Tibial nerve (tissue), 4 donors: ENCODE measurements at regions not wholly inside any gene's neighbourhood (a gene's known extent, or its start where the extent isn't known, plus 50 kb on each side); places are given as distances from the start of the nearest gene placed in this dataset.

Experiments used
- CTCF ChIP-seq, 5 experiments: fragments of 200-600 bp in 3 of 5; fragments of 450-650 bp in 2 of 5; sonication (generic) in 3 of 5; IDR thresholded peaks; one replicate each; pipeline ENCODE4 v1.5.1; 2016 to 2019; ENCODE audit warnings: antibody characterized with exemption in 5 of 5, mild to moderate bottlenecking in 3 of 5, moderate library complexity in 2 of 5
- EP300 ChIP-seq, 2 donors: sonication (generic); formaldehyde crosslinking; IDR thresholded peaks; one replicate each; pipeline ENCODE4 v1.6.1; 2017; ENCODE audit warnings: antibody characterized with exemption in 2 of 2, mild to moderate bottlenecking in 1 of 2
- POLR2A ChIP-seq, 2 donors: fragments of 450-650 bp; IDR thresholded peaks; one replicate each; pipeline ENCODE4 v1.6.1; 2017; ENCODE audit warnings: antibody characterized with exemption in 2 of 2, mild to moderate bottlenecking in 2 of 2, moderate library complexity in 2 of 2

DNA sequence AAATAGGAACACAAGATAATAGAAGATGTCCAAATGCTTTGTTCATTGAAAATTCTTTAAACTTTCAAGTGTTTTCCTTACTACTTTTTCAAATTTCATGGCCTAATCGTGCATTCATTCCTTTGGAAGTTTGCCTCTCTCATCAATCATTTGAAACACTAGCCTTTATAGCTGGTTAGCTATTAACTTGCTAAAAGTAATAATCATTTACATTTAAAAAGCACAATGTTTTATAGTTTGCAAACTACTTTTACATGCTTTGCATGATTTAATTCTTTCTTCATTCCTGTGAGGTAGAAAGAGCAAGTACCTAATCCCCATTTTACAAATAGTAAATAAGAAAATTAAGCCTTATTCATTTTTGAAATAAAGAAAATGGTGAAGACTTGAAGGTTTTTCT is 137.4 kb upstream of the SLC7A14 start:
- TF ChIP-seq CTCF (IDR thresholded peaks at IDR 0.05) (no peak), POLR2A (IDR thresholded peaks at IDR 0.05) (no peak), EP300 (IDR thresholded peaks at IDR 0.05) (no peak)
